ENCODE measurements at regions not wholly inside any gene's neighbourhood (a gene's known extent, or its start where the extent isn't known, plus 50 kb on each side); places are given as distances from the start of the nearest gene placed in this dataset.

DNA sequence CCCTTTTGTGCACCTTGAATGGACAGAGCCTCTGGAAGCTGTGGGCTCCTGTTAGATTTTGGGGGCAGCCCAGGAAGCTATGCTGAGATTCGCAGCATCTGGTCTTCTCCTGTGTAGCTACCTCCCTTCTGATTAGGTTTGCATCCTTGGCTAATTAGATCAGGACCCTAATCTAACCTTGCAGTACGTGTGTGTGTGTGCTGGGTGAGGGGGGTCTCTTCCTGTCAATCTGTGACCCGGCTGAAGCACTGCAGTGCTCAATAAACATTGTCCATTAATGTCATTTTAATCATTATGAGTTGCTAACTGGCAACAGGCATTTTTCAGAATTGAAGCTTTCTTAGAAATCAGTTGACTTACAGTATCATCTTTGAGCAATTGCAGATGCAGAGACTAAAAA is 229.1 kb upstream of the STXBP5 start:
- TF ChIP-seq, protein P1, sequence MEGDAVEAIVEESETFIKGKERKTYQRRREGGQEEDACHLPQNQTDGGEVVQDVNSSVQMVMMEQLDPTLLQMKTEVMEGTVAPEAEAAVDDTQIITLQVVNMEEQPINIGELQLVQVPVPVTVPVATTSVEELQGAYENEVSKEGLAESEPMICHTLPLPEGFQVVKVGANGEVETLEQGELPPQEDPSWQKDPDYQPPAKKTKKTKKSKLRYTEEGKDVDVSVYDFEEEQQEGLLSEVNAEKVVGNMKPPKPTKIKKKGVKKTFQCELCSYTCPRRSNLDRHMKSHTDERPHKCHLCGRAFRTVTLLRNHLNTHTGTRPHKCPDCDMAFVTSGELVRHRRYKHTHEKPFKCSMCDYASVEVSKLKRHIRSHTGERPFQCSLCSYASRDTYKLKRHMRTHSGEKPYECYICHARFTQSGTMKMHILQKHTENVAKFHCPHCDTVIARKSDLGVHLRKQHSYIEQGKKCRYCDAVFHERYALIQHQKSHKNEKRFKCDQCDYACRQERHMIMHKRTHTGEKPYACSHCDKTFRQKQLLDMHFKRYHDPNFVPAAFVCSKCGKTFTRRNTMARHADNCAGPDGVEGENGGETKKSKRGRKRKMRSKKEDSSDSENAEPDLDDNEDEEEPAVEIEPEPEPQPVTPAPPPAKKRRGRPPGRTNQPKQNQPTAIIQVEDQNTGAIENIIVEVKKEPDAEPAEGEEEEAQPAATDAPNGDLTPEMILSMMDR (IDR thresholded peaks at IDR 0.05): no peak
- TF ChIP-seq EZH2 (IDR thresholded peaks at IDR 0.05; ENCODE audit: borderline replicate concordance, insufficient read depth, low read depth, low read length, poor library complexity, severe bottlenecking): no peak

Measured in B cell (primary cell).